Gastrocnemius medialis (tissue), 4 donors: ENCODE measurements at regions not wholly inside any gene's neighbourhood (a gene's known extent, or its start where the extent isn't known, plus 50 kb on each side); places are given as distances from the start of the nearest gene placed in this dataset.

Experiments used
- CTCF ChIP-seq, 5 experiments: fragments of 450-650 bp in 3 of 5; fragments of 200-600 bp in 2 of 5; sonication (generic) in 2 of 5; IDR thresholded peaks in 4 of 5; conservative IDR thresholded peaks in 1 of 5; 1 replicate in 4 of 5; 2 replicates in 1 of 5; pipeline ENCODE4 v1.5.1; 2016 to 2019; ENCODE audit warnings: antibody characterized with exemption in 5 of 5, mild to moderate bottlenecking in 3 of 5, moderate library complexity in 3 of 5
- POLR2A ChIP-seq, 2 donors: fragments of 450-650 bp; IDR thresholded peaks; one replicate each; pipeline ENCODE4 v1.6.1; 2017; ENCODE audit warnings: antibody characterized with exemption in 2 of 2, mild to moderate bottlenecking in 2 of 2, moderate library complexity in 2 of 2

GRCh38 chrX:87941841-87942240 is 424.2 kb downstream of the KLHL4 start:
- TF ChIP-seq CTCF (IDR thresholded peaks at IDR 0.05 in 4 of 5, conservative IDR thresholded peaks at IDR 0.05 in 1 of 5) (no peak), POLR2A (IDR thresholded peaks at IDR 0.05) (no peak)
